H1 (cell line): ENCODE measurements at regions not wholly inside any gene's neighbourhood (a gene's known extent, or its start where the extent isn't known, plus 50 kb on each side); places are given as distances from the start of the nearest gene placed in this dataset.

Source experiments
- CTCF ChIA-PET: fragments of 300-600 bp; sonication (Branson Sonifier 250); formaldehyde crosslinking; loops from one replicate; lab custom pipeline; 2021; ENCODE audit not compliant: partially characterized antibody; lab: Charles Lee
- POLR2A ChIA-PET: fragments of 300-600 bp; sonication (Branson Sonifier 250); formaldehyde crosslinking; loops from one replicate; lab custom pipeline; 2021; ENCODE audit warnings: inconsistent platforms; ENCODE audit not compliant: partially characterized antibody; lab: Charles Lee
- DNase-seq, 2 experiments: peaks; one replicate each; pipeline versions ENCODE4 v3.0.0 to v3.0.0-alpha.2; 2010 to 2022; ENCODE audit warnings: low spot score in 2 of 2, low read depth in 1 of 2, mixed read lengths in 1 of 2
- FAIRE-seq: peaks from 2 replicates; lab custom pipeline; 2011; peaks lifted over from hg19 to GRCh38; lab: Jason Lieb, UNC
- H2AFZ ChIP-seq: 2 replicates; pipeline ENCODE4 v1.8.1; 2012; ENCODE audit warnings: low read length, inconsistent platforms
- H2AK5ac ChIP-seq: 2 replicates; pipeline ENCODE4 v1.6.1; 2013; ENCODE audit warnings: low read depth, low read length
- H2BK120ac ChIP-seq: replicated peaks from 2 replicates; pipeline ENCODE3; 2013; ENCODE audit warnings: low read depth, low read length, inconsistent platforms
- H2BK12ac ChIP-seq: 2 replicates; pipeline ENCODE4 v1.6.1; 2013; ENCODE audit warnings: low read depth, low read length
- H2BK15ac ChIP-seq: 2 replicates; pipeline ENCODE4 v1.6.1; 2013; ENCODE audit warnings: low read length
- H2BK20ac ChIP-seq: 2 replicates; pipeline ENCODE4 v1.6.1; 2013; ENCODE audit warnings: low read length
- H2BK5ac ChIP-seq: 2 replicates; pipeline ENCODE4 v1.6.1; 2013; ENCODE audit warnings: low read depth, low read length
- H3K14ac ChIP-seq: 2 replicates; pipeline ENCODE4 v1.6.1; 2013; ENCODE audit warnings: inconsistent platforms; ENCODE audit not compliant: insufficient read length
- H3K18ac ChIP-seq: 2 replicates; pipeline ENCODE4 v1.6.1; 2013; ENCODE audit warnings: low read length; ENCODE audit errors: extremely low read depth
- H3K23ac ChIP-seq: 2 replicates; pipeline ENCODE4 v1.6.1; 2013; ENCODE audit warnings: inconsistent platforms; ENCODE audit not compliant: insufficient read length
- H3K23me2 ChIP-seq: 2 replicates; pipeline ENCODE4 v1.6.1; 2013; ENCODE audit warnings: low read depth, low read length
- H3K27ac ChIP-seq: 2 replicates; pipeline ENCODE4 v1.6.1; 2011; ENCODE audit warnings: low read depth, low read length, inconsistent platforms
- H3K27me3 ChIP-seq, 4 experiments: replicated peaks in 1 of 4; 1 replicate in 1 of 4; 2 replicates in 3 of 4; pipeline versions ENCODE4 v1.6.1 to v1.8.1; 2011 to 2013; ENCODE audit warnings: low read length in 3 of 4, mild to moderate bottlenecking in 3 of 4, inconsistent platforms in 2 of 4, mixed read lengths in 2 of 4, moderate library complexity in 1 of 4; ENCODE audit not compliant: control insufficient read depth in 3 of 4, insufficient read depth in 3 of 4; ENCODE audit errors: extremely low read depth in 1 of 4
- H3K36me3 ChIP-seq, 4 experiments: 2 replicates each; pipeline versions ENCODE4 v1.6.1 to v1.8.1; 2011 to 2013; ENCODE audit warnings: mild to moderate bottlenecking in 4 of 4, low read length in 3 of 4, moderate library complexity in 2 of 4, control low read depth in 1 of 4, inconsistent platforms in 1 of 4; ENCODE audit not compliant: insufficient read depth in 4 of 4, control insufficient read depth in 2 of 4
- H3K4ac ChIP-seq: replicated peaks from 2 replicates; pipeline ENCODE3; 2013; ENCODE audit warnings: low read length, low read depth, mixed read lengths, inconsistent platforms; ENCODE audit not compliant: insufficient read length
- H3K4me1 ChIP-seq, 4 experiments: replicated peaks in 1 of 4; 1 replicate in 1 of 4; 2 replicates in 3 of 4; pipeline versions ENCODE4 v1.6.1 to v1.8.1; 2011 to 2013; ENCODE audit warnings: low read length in 3 of 4, inconsistent platforms in 2 of 4, mixed read lengths in 1 of 4; ENCODE audit not compliant: insufficient read depth in 4 of 4, control insufficient read depth in 3 of 4
- H3K4me2 ChIP-seq, 2 experiments: 2 replicates each; pipeline versions ENCODE4 v1.6.1 to v1.8.1; 2011 to 2013; ENCODE audit warnings: low read depth in 2 of 2, low read length in 2 of 2, control low read depth in 1 of 2, inconsistent platforms in 1 of 2, mild to moderate bottlenecking in 1 of 2; ENCODE audit not compliant: insufficient read depth in 1 of 2
- H3K4me3 ChIP-seq, 4 experiments: fragments of 200-600, 300-600 bp in 1 of 4; sonication (generic), shearing (Covaris generic), sonication (Bioruptor Twin) in 1 of 4; 2 replicates each; pipeline versions ENCODE4 v1.5.1 to v1.8.1; 2011 to 2016; ENCODE audit warnings: low read length in 4 of 4, low read depth in 3 of 4, control low read depth in 2 of 4, inconsistent platforms in 2 of 4, mild to moderate bottlenecking in 2 of 4, mixed read lengths in 1 of 4, moderate library complexity in 1 of 4; ENCODE audit not compliant: insufficient read depth in 2 of 4; ENCODE audit errors: extremely low read depth in 1 of 4
- H3K56ac ChIP-seq: replicated peaks from 2 replicates; pipeline ENCODE3; 2013; ENCODE audit warnings: low read depth, mild to moderate bottlenecking, mixed read lengths, low read length, inconsistent platforms; ENCODE audit not compliant: insufficient read length
- H3K79me1 ChIP-seq: 2 replicates; pipeline ENCODE4 v1.6.1; 2013; ENCODE audit warnings: low read depth, low read length, control low read depth
- H3K79me2 ChIP-seq, 2 experiments: 2 replicates each; pipeline versions ENCODE4 v1.6.1 to v1.8.1; 2012 to 2013; ENCODE audit warnings: low read length in 2 of 2, mild to moderate bottlenecking in 2 of 2, inconsistent platforms in 1 of 2; ENCODE audit not compliant: insufficient read depth in 2 of 2, control insufficient read depth in 1 of 2
- H3K9ac ChIP-seq, 4 experiments: replicated peaks in 1 of 4; 1 replicate in 1 of 4; 2 replicates in 3 of 4; pipeline versions ENCODE4 v1.6.1 to v1.8.1; 2011 to 2013; ENCODE audit warnings: low read depth in 3 of 4, low read length in 3 of 4, control low read depth in 2 of 4, mild to moderate bottlenecking in 2 of 4, moderate library complexity in 2 of 4, inconsistent platforms in 1 of 4; ENCODE audit errors: extremely low read depth in 1 of 4
- H3K9me3 ChIP-seq, 2 experiments: 2 replicates each; pipeline versions ENCODE4 v1.6.1 to v1.8.1; 2012 to 2013; ENCODE audit warnings: mild to moderate bottlenecking in 2 of 2, moderate library complexity in 2 of 2, control low read depth in 1 of 2, inconsistent platforms in 1 of 2, low read depth in 1 of 2, low read length in 1 of 2, mixed read lengths in 1 of 2; ENCODE audit not compliant: insufficient read depth in 2 of 2
- H4K20me1 ChIP-seq, 2 experiments: replicated peaks in 1 of 2; 2 replicates each; pipeline versions ENCODE3 to v1.8.1; 2011 to 2013; ENCODE audit warnings: inconsistent platforms in 2 of 2, low read length in 2 of 2, mild to moderate bottlenecking in 1 of 2; ENCODE audit not compliant: insufficient read depth in 2 of 2, control insufficient read depth in 1 of 2
- H4K5ac ChIP-seq: 2 replicates; pipeline ENCODE4 v1.6.1; 2013; ENCODE audit warnings: low read length, low read depth, mixed read lengths, inconsistent platforms; ENCODE audit not compliant: insufficient read length
- H4K8ac ChIP-seq: 2 replicates; pipeline ENCODE4 v1.8.0; 2013; ENCODE audit warnings: mild to moderate bottlenecking, moderate library complexity, low read length, inconsistent platforms; ENCODE audit not compliant: insufficient read depth; ENCODE audit errors: extremely low read depth
- H4K91ac ChIP-seq: replicated peaks from 2 replicates; pipeline ENCODE3; 2013; ENCODE audit warnings: low read length, mixed read lengths, inconsistent platforms; ENCODE audit not compliant: insufficient read length
- ASH2L ChIP-seq: fragments of 200-600, 300-600 bp; sonication (generic); IDR thresholded peaks from one replicate; pipeline ENCODE4 v1.7.1; 2017; ENCODE audit warnings: low read length
- ATF3 ChIP-seq: IDR thresholded peaks from 2 replicates; pipeline ENCODE4 v1.6.1; 2011; ENCODE audit warnings: low read depth, mild to moderate bottlenecking, low read length; ENCODE audit not compliant: insufficient read depth
- CEBPB ChIP-seq: IDR thresholded peaks from 2 replicates; pipeline ENCODE4 v1.6.1; 2012; ENCODE audit warnings: low read depth, low read length
- E2F6 ChIP-seq: IDR thresholded peaks from 2 replicates; pipeline ENCODE4 v1.6.1; 2012; ENCODE audit warnings: inconsistent platforms
- FOSL1 ChIP-seq: IDR thresholded peaks from 2 replicates; pipeline ENCODE4 v1.6.1; 2011; ENCODE audit warnings: mild to moderate bottlenecking, low read depth, low read length, moderate library complexity; ENCODE audit not compliant: insufficient read depth
- HDAC2 ChIP-seq, 2 experiments: fragments of 300-600 bp in 1 of 2; sonication (generic) in 1 of 2; IDR thresholded peaks; 2 replicates each; pipeline ENCODE4 v1.6.1; 2011 to 2012; ENCODE audit warnings: low read depth in 2 of 2, low read length in 2 of 2, mild to moderate bottlenecking in 2 of 2, moderate library complexity in 2 of 2, borderline replicate concordance in 1 of 2, inconsistent platforms in 1 of 2
- POU5F1 ChIP-seq: IDR thresholded peaks from 2 replicates; pipeline ENCODE4 v1.6.1; 2011; ENCODE audit warnings: low read depth, mild to moderate bottlenecking, low read length, moderate library complexity
- RXRA ChIP-seq: IDR thresholded peaks from 2 replicates; pipeline ENCODE4 v1.6.1; 2011; ENCODE audit warnings: low read depth, mild to moderate bottlenecking, low read length, moderate library complexity; ENCODE audit not compliant: insufficient read depth
- SIN3A ChIP-seq, 2 experiments: IDR thresholded peaks in 1 of 2; conservative IDR thresholded peaks in 1 of 2; 2 replicates each; pipeline ENCODE4 v1.6.1; 2011 to 2012; ENCODE audit warnings: low read length in 2 of 2, improper control_type of control experiment in 1 of 2, low read depth in 1 of 2, mild to moderate bottlenecking in 1 of 2
- TAF7 ChIP-seq: optimal IDR thresholded peaks from 2 replicates; pipeline ENCODE3; 2011; ENCODE audit warnings: low read depth, mild to moderate bottlenecking, inconsistent platforms, low read length, moderate library complexity, borderline replicate concordance
- TBP ChIP-seq: IDR thresholded peaks from 2 replicates; pipeline ENCODE4 v1.6.1; 2011; ENCODE audit warnings: low read depth, low read length, improper control_type of control experiment
- WGBS, 2 experiments: shearing (Covaris generic) in 1 of 2; methylation state at CpG; one replicate each; pipeline versions ENCODE4 v1.1.6 to v1.1.7; 2013 to 2015; ENCODE audit warnings: low lambda C conversion rate in 2 of 2, mixed read lengths in 2 of 2, inconsistent platforms in 1 of 2, low coverage in 1 of 2, missing lambda C conversion rate in 1 of 2; ENCODE audit not compliant: insufficient replicate concordance in 2 of 2, insufficient coverage in 1 of 2, insufficient read length in 1 of 2; ENCODE audit errors: extremely low coverage in 1 of 2, missing lambda C conversion rate in 1 of 2; 5-methylcytosine and 5-hydroxymethylcytosine counted together

GRCh38 chr13:80126389-80127068 is 214.4 kb downstream of the SPRY2 start:
- no peak overlapping the region for H2BK5ac ChIP-seq
- no peaks in the 10 kb centered on the region for H3K23me2 ChIP-seq
- no peaks in the 10 kb centered on the region for H3K79me1 ChIP-seq
- H4K5ac ChIP-seq: no peak overlapping the region
- H2AK5ac ChIP-seq: no peak overlapping the region
- no peak overlapping the region for H2BK15ac ChIP-seq
- H3K4ac ChIP-seq: no peak overlapping the region
- H3K4me1 ChIP-seq: 0 out of 7 replicates have a peak, but pooled peaks cover 0 to 2% (median 0%) of the 10 kb centered on the region in 4 experiments
- no peaks in the 10 kb centered on the region; a peak in 1 of 4 replicates for H3K9me3 ChIP-seq
- no peaks in the 10 kb centered on the region for H3K79me2 ChIP-seq
- H3K36me3 ChIP-seq: no peaks in the 10 kb centered on the region
- H4K8ac ChIP-seq: no peak overlapping the region
- no peak overlapping the region for H2AFZ ChIP-seq
- H2BK20ac ChIP-seq: no peak overlapping the region
- no peak for FAIRE-seq
- no peak overlapping the region for H3K27ac ChIP-seq
- no peak overlapping the region for H3K23ac ChIP-seq
- no peak overlapping the region for H4K91ac ChIP-seq
- no peak overlapping the region for H3K4me3 ChIP-seq
- no peak overlapping the region for H3K56ac ChIP-seq
- H3K4me2 ChIP-seq: no peak overlapping the region
- POLR2A ChIA-PET: no interaction called here
- CTCF ChIA-PET: no interaction called here
- WGBS, 2 experiments: 64% methylated on average over 1 of the region's 1 CpG; no CpG with 5 or more reads in 1 of the 2 experiments
- H3K27me3 ChIP-seq: no peaks in the 10 kb centered on the region; a peak in 1 of 7 replicates
- no peaks in the 10 kb centered on the region for H4K20me1 ChIP-seq
- H3K14ac ChIP-seq: no peak overlapping the region
- H2BK120ac ChIP-seq: no peak overlapping the region
- no peak overlapping the region for H3K18ac ChIP-seq
- no peak for DNase-seq
- no peak overlapping the region for H2BK12ac ChIP-seq
- H3K9ac ChIP-seq: no peak overlapping the region
- TF ChIP-seq HDAC2 (IDR thresholded peaks at IDR 0.05; ENCODE audit: borderline replicate concordance in 1 of 2, low read depth in 2 of 2, low read length in 2 of 2) (no peak), E2F6 (no peak), SIN3A (conservative IDR thresholded peaks at IDR 0.05 in 1 of 2, IDR thresholded peaks at IDR 0.05 in 1 of 2; ENCODE audit: low read depth in 1 of 2, low read length in 2 of 2) (no peak), TBP (no peak), FOSL1 (no peak), TAF7 (no peak), ASH2L (no peak), CEBPB (no peak), ATF3 (no peak), POU5F1 (no peak), RXRA (no peak)
